RCC 7860 (cell line): ENCODE measurements at regions not wholly inside any gene's neighbourhood (a gene's known extent, or its start where the extent isn't known, plus 50 kb on each side); places are given as distances from the start of the nearest gene placed in this dataset.
"Not testable (repeated sequence)": the region's sequence is repeated elsewhere in the genome, so short reads cannot be mapped to it uniquely, and the experiment has no call there.

Experiments used
- DNase-seq: peaks from one replicate; pipeline ENCODE4 v3.0.0-alpha.2; 2015; ENCODE audit warnings: low spot score
- FAIRE-seq: peaks from 2 replicates; lab custom pipeline; 2012; peaks lifted over from hg19 to GRCh38; lab: Jason Lieb, UNC

GRCh38 chr6:121593011-121593641 lies 157.7 kb downstream of the GJA1 start:
- no peak for FAIRE-seq
- no peak for DNase-seq

- DNase-seq (no peak), FAIRE-seq (no peak)
Observed at GRCh38 chr6:121594053-121594452, 158.6 kb downstream of the GJA1 start.

- FAIRE-seq (no peak), DNase-seq (no peak)
Observed at GRCh38 chr6:121595646-121596045, 160.2 kb downstream of the GJA1 start.

- FAIRE-seq (no peak), DNase-seq (no peak)
Observed at GRCh38 chr6:121596441-121596840, 161.0 kb downstream of the GJA1 start.

- FAIRE-seq (no peak), DNase-seq (peak; percentile 16)
Observed at GRCh38 chr6:121597654-121598053, 162.2 kb downstream of the GJA1 start.

- not testable (repeated sequence) for DNase-seq, FAIRE-seq
Observed at GRCh38 chr6:121599331-121599730, 163.9 kb downstream of the GJA1 start.

GRCh38 chr6:121600389-121601168 lies 165.1 kb downstream of the GJA1 start:
- no peak for DNase-seq
- FAIRE-seq = no peak

GRCh38 chr6:121603486-121603885 lies 168.0 kb downstream of the GJA1 start:
- DNase-seq = no peak
- no peak for FAIRE-seq

- FAIRE-seq (no peak), DNase-seq (no peak)
Observed at GRCh38 chr6:121607721-121608120, 172.3 kb downstream of the GJA1 start.

- no peak for DNase-seq
- FAIRE-seq = no peak
Observed at GRCh38 chr6:121608270-121608669, 172.8 kb downstream of the GJA1 start.

- DNase-seq = no peak
- no peak for FAIRE-seq
Observed at GRCh38 chr6:121609281-121609680, 173.8 kb downstream of the GJA1 start.

GRCh38 chr6:121612927-121613326 lies 177.5 kb downstream of the GJA1 start:
- DNase-seq = no peak
- no peak for FAIRE-seq

- FAIRE-seq = no peak
- DNase-seq = no peak
Observed at GRCh38 chr6:121614115-121614514, 178.7 kb downstream of the GJA1 start.

GRCh38 chr6:121615493-121615892 lies 180.0 kb downstream of the GJA1 start:
- no peak for DNase-seq
- FAIRE-seq = no peak

GRCh38 chr6:121616406-121616805 lies 181.0 kb downstream of the GJA1 start:
- FAIRE-seq (no peak), DNase-seq (no peak)

- no peak for FAIRE-seq
- no peak for DNase-seq
Observed at GRCh38 chr6:121617388-121617787, 181.9 kb downstream of the GJA1 start.

GRCh38 chr6:121619013-121619412 lies 183.6 kb downstream of the GJA1 start:
- no peak for DNase-seq
- no peak for FAIRE-seq

GRCh38 chr6:121619987-121620740 lies 184.7 kb downstream of the GJA1 start:
- FAIRE-seq (no peak), DNase-seq (no peak)

- DNase-seq = peak; percentile 21
- no peak for FAIRE-seq
Observed at GRCh38 chr6:121627761-121628160, 192.3 kb downstream of the GJA1 start.

GRCh38 chr6:121630716-121631115 lies 195.3 kb downstream of the GJA1 start:
- no peak for DNase-seq
- no peak for FAIRE-seq

GRCh38 chr6:121631752-121632151 lies 196.3 kb downstream of the GJA1 start:
- not testable (repeated sequence) for DNase-seq, FAIRE-seq

- FAIRE-seq = no peak
- DNase-seq = no peak
Observed at GRCh38 chr6:121633309-121633708, 197.9 kb downstream of the GJA1 start.
